GM20431 (cell line): ENCODE measurements at regions not wholly inside any gene's neighbourhood (a gene's known extent, or its start where the extent isn't known, plus 50 kb on each side); places are given as distances from the start of the nearest gene placed in this dataset.

Source experiments
- in situ Hi-C: fragments of 300-500 bp; cut with MseI, MboI; formaldehyde crosslinking; loops from one replicate; pipeline ENCODE4 v1.15.0; 2020; ENCODE audit warnings: low sequenced_read_pairs; ENCODE audit not compliant: unreplicated experiment

GRCh38 chr22:49021926-49022815 lies 805.5 kb downstream of the BRD1 start:
- in situ Hi-C loops, result no loop called here

- in situ Hi-C loops, result no loop called here
Measured at GRCh38 chr22:49021131-49021925, 806.3 kb downstream of the BRD1 start.

DNA sequence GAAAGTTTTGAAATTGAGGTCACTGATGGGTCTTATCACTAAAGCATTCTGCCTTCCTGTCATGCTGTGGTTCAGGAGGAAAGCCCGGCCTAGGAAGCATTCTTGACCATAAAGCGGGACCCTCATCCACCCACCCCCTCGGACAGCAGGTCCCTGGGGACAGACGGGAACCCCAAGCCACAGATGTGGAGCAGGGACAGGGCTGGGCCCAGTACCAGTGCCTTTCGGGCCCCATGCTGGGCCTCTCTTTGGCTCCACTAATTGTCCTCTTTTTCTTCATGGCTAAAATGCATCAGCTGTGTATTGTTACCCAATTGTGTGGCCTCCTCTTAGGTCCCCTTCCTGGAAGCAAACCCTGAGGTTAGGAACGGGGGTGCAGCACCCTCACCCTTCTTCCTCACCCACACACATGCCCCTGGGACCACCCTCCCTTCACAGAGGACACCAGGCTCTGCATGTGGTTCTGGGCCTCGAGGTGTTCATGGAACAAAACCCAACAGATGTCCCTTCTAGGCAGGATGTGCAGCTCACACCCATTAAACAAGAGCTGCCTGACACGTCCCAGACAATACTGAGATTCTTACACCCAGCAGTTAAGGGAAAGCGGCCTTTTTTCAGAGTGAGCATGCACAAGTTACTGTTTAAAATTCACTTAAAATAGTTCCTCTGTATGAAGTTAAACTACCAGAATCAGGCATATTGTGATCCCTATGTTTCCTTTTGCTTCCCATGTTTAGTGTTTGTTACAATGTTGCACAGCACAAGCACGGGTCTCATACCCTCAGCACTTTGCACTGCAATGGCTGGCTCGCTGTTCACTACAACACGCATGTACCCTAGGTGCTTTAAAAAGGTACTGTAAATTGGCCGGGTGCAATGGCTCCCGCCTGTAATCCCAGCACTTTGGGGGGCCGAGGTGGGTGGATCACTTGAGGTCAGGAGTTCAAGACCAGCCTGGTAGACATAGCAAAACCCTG lies 807.6 kb downstream of the BRD1 start:
- in situ Hi-C loops, result no loop called here

- in situ Hi-C loops, result no loop called here
Measured at GRCh38 chr22:49018601-49019000, 809.1 kb downstream of the BRD1 start.

- in situ Hi-C loops, result no loop called here
Measured at GRCh38 chr22:49017482-49018329, 810.0 kb downstream of the BRD1 start.

DNA sequence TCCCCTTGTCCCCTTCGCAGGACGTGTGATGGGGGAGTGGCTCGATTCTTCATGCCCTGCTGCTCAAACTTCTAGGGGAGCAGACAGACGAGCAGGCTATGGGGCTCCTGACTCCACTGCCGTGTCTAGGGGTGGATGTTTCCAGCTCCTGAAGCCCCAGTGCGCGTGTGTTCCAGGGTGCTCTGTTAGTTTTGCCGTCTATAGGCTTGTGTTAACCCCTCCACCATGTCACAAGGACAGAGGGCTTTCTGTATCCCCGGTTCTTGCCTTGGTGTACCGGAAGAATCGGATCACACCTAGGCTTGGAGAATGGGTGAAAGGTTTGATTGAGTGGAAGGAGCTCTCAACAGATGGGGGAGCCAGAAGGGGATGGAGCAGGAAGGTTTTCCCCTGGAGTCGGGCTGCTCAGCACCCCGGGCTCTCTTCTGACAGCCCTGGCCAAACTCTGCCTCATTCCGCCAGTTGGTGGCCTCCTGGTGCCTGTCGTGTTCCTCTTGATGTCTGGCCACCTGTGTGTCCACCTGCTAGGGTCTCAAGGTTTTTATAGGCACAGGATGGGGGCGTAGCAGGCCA lies 810.7 kb downstream of the BRD1 start:
- in situ Hi-C loops, result no loop called here

- in situ Hi-C loops, result no loop called here
Measured at GRCh38 chr22:49015993-49016908, 811.4 kb downstream of the BRD1 start.

GRCh38 chr22:49015459-49015858 lies 812.2 kb downstream of the BRD1 start:
- in situ Hi-C loops, result no loop called here

GRCh38 chr22:49014227-49015201 lies 813.2 kb downstream of the BRD1 start:
- in situ Hi-C loops, result no loop called here

DNA sequence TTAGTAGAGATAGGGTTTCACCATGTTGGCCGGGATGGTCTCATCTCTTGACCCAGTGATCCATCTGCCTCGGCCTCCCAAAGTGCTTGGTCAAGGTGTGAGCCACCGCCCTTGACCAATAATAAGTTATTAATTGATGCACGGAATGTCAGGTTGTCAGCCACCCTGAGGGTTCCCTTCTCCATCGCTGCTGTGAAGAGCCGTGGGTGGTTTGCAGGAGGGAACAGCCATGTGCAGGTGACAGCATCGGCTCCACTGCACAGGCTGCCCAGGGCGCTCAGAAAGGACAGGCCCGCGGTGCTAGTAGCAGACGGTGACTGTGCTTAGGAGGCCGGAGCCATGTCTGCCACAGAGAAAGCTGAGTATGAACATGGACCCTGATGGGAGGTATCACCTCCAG lies 814.0 kb downstream of the BRD1 start:
- in situ Hi-C loops, result no loop called here

DNA sequence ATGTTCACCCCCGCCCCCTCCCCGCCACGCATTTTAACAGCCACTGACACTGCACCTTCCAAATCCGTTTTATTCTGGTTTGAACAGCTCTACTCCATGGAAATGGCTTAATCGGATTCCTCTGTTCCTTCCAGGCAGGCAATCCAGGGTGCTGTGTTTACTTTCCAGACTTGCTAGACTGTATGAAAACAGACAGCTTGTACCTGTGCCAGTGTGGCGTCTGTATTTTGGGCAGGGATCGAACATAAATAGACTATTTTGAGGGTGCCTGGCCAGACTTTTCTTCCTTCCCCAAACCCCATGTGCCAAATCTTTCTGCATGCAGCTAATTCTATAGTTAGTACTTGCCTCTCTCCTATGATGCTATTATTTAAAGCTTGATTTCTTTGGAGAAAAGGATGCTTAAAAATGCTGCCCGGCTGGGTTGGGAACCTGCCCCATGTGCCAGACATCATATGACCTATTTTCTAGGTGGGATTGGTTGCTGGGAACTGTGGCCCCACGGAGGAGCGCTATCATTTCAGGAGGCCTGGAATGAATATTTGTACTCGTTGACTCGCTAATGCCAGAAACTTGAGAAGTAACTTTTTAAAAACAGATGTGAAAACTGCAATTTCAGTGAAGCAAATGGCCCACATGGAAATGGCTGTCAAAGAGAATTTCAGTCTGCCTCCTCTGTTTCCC lies 814.8 kb downstream of the BRD1 start:
- in situ Hi-C loops, result no loop called here

DNA sequence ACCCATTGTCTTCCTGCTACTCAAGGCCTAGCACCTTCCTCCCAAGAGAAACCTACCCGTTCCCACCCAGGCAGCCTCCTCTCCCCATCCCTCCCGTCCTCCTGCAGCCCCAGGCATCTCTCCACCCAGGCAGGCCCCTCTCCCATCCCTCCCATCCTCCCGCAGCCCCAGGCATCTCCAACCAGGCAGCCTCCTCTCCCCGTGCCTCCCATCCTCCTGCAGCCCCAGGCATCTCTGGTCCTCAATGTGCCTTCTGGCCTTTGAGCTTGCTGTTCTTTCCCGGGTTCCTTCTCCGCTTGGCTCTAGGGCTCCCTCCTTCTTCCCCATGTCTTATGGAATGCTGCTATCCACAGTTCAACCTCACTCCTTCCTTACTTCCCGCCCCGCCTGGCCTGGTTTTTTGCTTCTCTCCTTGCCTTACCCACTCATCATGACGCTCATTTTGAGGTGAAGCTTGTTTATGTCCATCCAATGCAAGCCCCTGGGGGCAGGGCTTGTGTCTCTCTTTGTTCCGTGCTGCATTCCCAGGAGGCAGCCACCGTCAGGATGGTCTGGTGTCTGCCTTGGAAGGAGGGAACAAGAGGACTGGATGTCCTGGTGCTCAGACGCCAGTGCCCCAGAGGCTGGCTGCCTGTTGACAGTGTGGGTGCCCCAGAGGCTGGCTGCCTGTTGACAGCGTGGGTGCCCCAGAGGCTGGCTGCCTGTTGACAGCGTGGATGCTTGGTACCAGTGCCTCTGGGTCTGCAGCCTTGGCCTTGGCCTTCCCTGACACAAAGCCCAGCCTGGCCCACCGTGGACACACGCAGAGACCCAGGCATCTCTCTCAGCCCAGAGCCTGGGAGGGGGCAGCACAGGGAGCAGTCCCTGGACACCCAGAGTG lies 815.7 kb downstream of the BRD1 start:
- in situ Hi-C loops, result no loop called here

DNA sequence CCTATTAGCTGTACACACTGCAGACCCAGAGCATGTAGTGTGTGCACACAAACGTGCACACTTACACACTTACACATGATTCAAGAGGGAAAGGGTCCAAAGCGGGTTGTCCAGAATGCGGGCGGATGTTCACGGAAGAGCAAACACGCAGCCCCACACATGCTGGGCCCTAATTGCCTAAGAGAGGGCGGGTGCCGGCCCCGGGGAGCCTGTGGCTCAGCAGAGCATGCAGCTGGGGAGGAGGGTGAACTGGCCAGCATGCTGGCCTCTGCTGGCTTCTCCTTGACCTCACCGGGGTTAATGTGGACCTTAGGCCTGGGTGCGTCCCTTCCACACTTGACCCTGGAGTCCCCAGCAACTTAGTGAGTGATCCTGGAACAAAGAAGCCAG lies 816.3 kb downstream of the BRD1 start:
- in situ Hi-C loops, result no loop called here

DNA sequence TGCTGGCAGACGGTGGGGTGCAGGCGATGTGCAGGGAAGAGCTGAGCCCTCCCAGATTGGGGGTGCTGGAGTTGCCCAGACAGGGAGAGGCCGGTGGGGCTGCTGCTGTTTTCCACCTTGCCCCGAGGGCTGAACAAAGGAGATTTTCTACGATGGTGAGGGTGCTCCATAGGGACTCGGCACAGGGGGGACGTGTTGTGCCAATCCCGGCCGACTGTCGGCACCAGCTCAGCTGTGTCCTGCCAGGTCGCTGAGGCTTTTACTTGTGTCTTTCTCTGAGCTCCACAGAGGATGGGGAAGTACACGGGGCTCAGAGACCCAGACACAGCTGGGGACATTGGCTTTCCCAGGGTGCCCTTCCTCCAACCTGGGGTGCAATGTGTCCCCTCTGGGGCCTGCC lies 816.8 kb downstream of the BRD1 start:
- in situ Hi-C loops, result no loop called here
